ENCODE measurements at regions not wholly inside any gene's neighbourhood (a gene's known extent, or its start where the extent isn't known, plus 50 kb on each side); places are given as distances from the start of the nearest gene placed in this dataset.

- ChIA-PET CTCF (interaction anchor here (0.7 kb wide), 1 partner anchor 269 kb away, joined by 3 read pairs; no protein-coding TSS in a partner anchor), POLR2A (no interaction called here)
- DNase-seq (ENCODE audit: extremely low spot score), result no peak
- TF ChIP-seq LEF1 (IDR thresholded peaks at IDR 0.05; ENCODE audit: borderline replicate concordance), result no peak
- TF ChIP-seq HDGF (IDR thresholded peaks at IDR 0.05; ENCODE audit: borderline replicate concordance), result no peak
- TF ChIP-seq BHLHE40 (IDR thresholded peaks at IDR 0.05; ENCODE audit: borderline replicate concordance), result no peak
- no peak for TF ChIP-seq NFRKB (IDR thresholded peaks at IDR 0.05)
- TF ChIP-seq L3MBTL2 (conservative IDR thresholded peaks at IDR 0.05), result no peak
Measured at GRCh38 chr16:73735018-73735417, 561.6 kb upstream of the PSMD7 start.

- POLR2A ChIA-PET, result no interaction called here
- DNase-seq (ENCODE audit: extremely low spot score), result no peak
- CTCF ChIA-PET, result no interaction called here
- TF ChIP-seq CTBP1 (IDR thresholded peaks at IDR 0.05; ENCODE audit: borderline replicate concordance), result no peak
- no peak for TF ChIP-seq FOXA1 (IDR thresholded peaks at IDR 0.05)
- TF ChIP-seq ZNF384 (IDR thresholded peaks at IDR 0.05), result no peak
- no peak for TF ChIP-seq ARNT (IDR thresholded peaks at IDR 0.05)
- no peak for TF ChIP-seq FOXM1 (IDR thresholded peaks at IDR 0.05; ENCODE audit: borderline replicate concordance)
- no peak for TF ChIP-seq TARDBP (IDR thresholded peaks at IDR 0.05)
- no peak for TF ChIP-seq HDGF (IDR thresholded peaks at IDR 0.05; ENCODE audit: borderline replicate concordance)
- TF ChIP-seq L3MBTL2 (conservative IDR thresholded peaks at IDR 0.05), result no peak
- no peak for TF ChIP-seq LEF1 (IDR thresholded peaks at IDR 0.05; ENCODE audit: borderline replicate concordance)
- TF ChIP-seq PKNOX1 (IDR thresholded peaks at IDR 0.05), result no peak
- TF ChIP-seq SUZ12 (IDR thresholded peaks at IDR 0.05), result no peak
- TF ChIP-seq NFRKB (IDR thresholded peaks at IDR 0.05), result no peak
- no peak for TF ChIP-seq FOXK2 (IDR thresholded peaks at IDR 0.05)
- no peak for TF ChIP-seq SP1 (IDR thresholded peaks at IDR 0.05)
- no peak for TF ChIP-seq BHLHE40 (IDR thresholded peaks at IDR 0.05; ENCODE audit: borderline replicate concordance)
- TF ChIP-seq ELF4 (IDR thresholded peaks at IDR 0.05), result no peak
Measured at GRCh38 chr16:73732681-73733080, 563.9 kb upstream of the PSMD7 start.

GRCh38 chr16:73732143-73732542, 564.5 kb upstream of the PSMD7 start:
- POLR2A ChIA-PET, result no interaction called here
- TF ChIP-seq FOXM1 (IDR thresholded peaks at IDR 0.05; ENCODE audit: borderline replicate concordance) (no peak), ARNT (IDR thresholded peaks at IDR 0.05) (no peak), HDGF (IDR thresholded peaks at IDR 0.05; ENCODE audit: borderline replicate concordance) (no peak), NFRKB (IDR thresholded peaks at IDR 0.05) (no peak), ELF4 (IDR thresholded peaks at IDR 0.05) (no peak)
- DNase-seq (ENCODE audit: extremely low spot score), result no peak
- CTCF ChIA-PET, result no interaction called here

- no peak for DNase-seq (ENCODE audit: extremely low spot score)
- ChIA-PET POLR2A (no interaction called here), CTCF (no interaction called here)
- TF ChIP-seq FOXM1 (IDR thresholded peaks at IDR 0.05; ENCODE audit: borderline replicate concordance) (no peak), ARNT (IDR thresholded peaks at IDR 0.05) (no peak), LEF1 (IDR thresholded peaks at IDR 0.05; ENCODE audit: borderline replicate concordance) (no peak), ELF4 (IDR thresholded peaks at IDR 0.05) (no peak), BHLHE40 (IDR thresholded peaks at IDR 0.05; ENCODE audit: borderline replicate concordance) (no peak), FOXK2 (IDR thresholded peaks at IDR 0.05) (no peak), CTBP1 (IDR thresholded peaks at IDR 0.05; ENCODE audit: borderline replicate concordance) (no peak), NFRKB (IDR thresholded peaks at IDR 0.05) (no peak), SP1 (IDR thresholded peaks at IDR 0.05) (no peak), L3MBTL2 (conservative IDR thresholded peaks at IDR 0.05) (no peak), PKNOX1 (IDR thresholded peaks at IDR 0.05) (no peak), ZNF384 (IDR thresholded peaks at IDR 0.05) (no peak), TARDBP (IDR thresholded peaks at IDR 0.05) (no peak), SUZ12 (IDR thresholded peaks at IDR 0.05) (no peak), FOXA1 (IDR thresholded peaks at IDR 0.05) (no peak), HDGF (IDR thresholded peaks at IDR 0.05; ENCODE audit: borderline replicate concordance) (no peak)
Measured at GRCh38 chr16:73730481-73731090, 566.0 kb upstream of the PSMD7 start.

- CTCF ChIA-PET, result no interaction called here
- POLR2A ChIA-PET, result no interaction called here
- no peak for TF ChIP-seq FOXM1 (IDR thresholded peaks at IDR 0.05; ENCODE audit: borderline replicate concordance)
- TF ChIP-seq HDGF (IDR thresholded peaks at IDR 0.05; ENCODE audit: borderline replicate concordance), result no peak
- no peak for TF ChIP-seq BHLHE40 (IDR thresholded peaks at IDR 0.05; ENCODE audit: borderline replicate concordance)
- no peak for TF ChIP-seq SP1 (IDR thresholded peaks at IDR 0.05)
- TF ChIP-seq L3MBTL2 (conservative IDR thresholded peaks at IDR 0.05), result no peak
- TF ChIP-seq SUZ12 (IDR thresholded peaks at IDR 0.05), result no peak
- TF ChIP-seq PKNOX1 (IDR thresholded peaks at IDR 0.05), result no peak
- TF ChIP-seq TARDBP (IDR thresholded peaks at IDR 0.05), result no peak
- TF ChIP-seq ZNF384 (IDR thresholded peaks at IDR 0.05), result no peak
- TF ChIP-seq FOXA1 (IDR thresholded peaks at IDR 0.05), result no peak
- no peak for TF ChIP-seq CTBP1 (IDR thresholded peaks at IDR 0.05; ENCODE audit: borderline replicate concordance)
- DNase-seq (ENCODE audit: extremely low spot score), result no peak
Measured at GRCh38 chr16:73725156-73725555, 571.5 kb upstream of the PSMD7 start.

- CTCF ChIA-PET, result interaction anchor here (0.6 kb wide), 1 partner anchor 198 kb away, joined by 4 read pairs; no protein-coding TSS in a partner anchor
- TF ChIP-seq FOXM1 (IDR thresholded peaks at IDR 0.05; ENCODE audit: borderline replicate concordance), result no peak
- TF ChIP-seq NFRKB (IDR thresholded peaks at IDR 0.05), result no peak
- no peak for TF ChIP-seq BHLHE40 (IDR thresholded peaks at IDR 0.05; ENCODE audit: borderline replicate concordance)
- TF ChIP-seq ARNT (IDR thresholded peaks at IDR 0.05), result no peak
- no peak for TF ChIP-seq ZNF384 (IDR thresholded peaks at IDR 0.05)
- TF ChIP-seq SP1 (IDR thresholded peaks at IDR 0.05), result no peak
- no peak for TF ChIP-seq CTBP1 (IDR thresholded peaks at IDR 0.05; ENCODE audit: borderline replicate concordance)
- TF ChIP-seq LEF1 (IDR thresholded peaks at IDR 0.05; ENCODE audit: borderline replicate concordance), result no peak
- no peak for TF ChIP-seq SUZ12 (IDR thresholded peaks at IDR 0.05)
- no peak for TF ChIP-seq HDGF (IDR thresholded peaks at IDR 0.05; ENCODE audit: borderline replicate concordance)
- no peak for TF ChIP-seq L3MBTL2 (conservative IDR thresholded peaks at IDR 0.05)
- no peak for TF ChIP-seq ELF4 (IDR thresholded peaks at IDR 0.05)
- TF ChIP-seq FOXK2 (IDR thresholded peaks at IDR 0.05), result no peak
- TF ChIP-seq TARDBP (IDR thresholded peaks at IDR 0.05), result no peak
- no peak for DNase-seq (ENCODE audit: extremely low spot score)
- POLR2A ChIA-PET, result no interaction called here
Measured at GRCh38 chr16:73724503-73724902, 572.1 kb upstream of the PSMD7 start.

All from HEK293T (cell line).